Keratinocyte (primary cell): ENCODE measurements at regions not wholly inside any gene's neighbourhood (a gene's known extent, or its start where the extent isn't known, plus 50 kb on each side); places are given as distances from the start of the nearest gene placed in this dataset.

Source experiments
- DNase-seq: peaks from one replicate; pipeline ENCODE4 v3.0.0-alpha.2; 2011; ENCODE audit warnings: low read depth, missing footprints, low spot score
- FAIRE-seq: peaks from 2 replicates; lab custom pipeline; 2011; peaks lifted over from hg19 to GRCh38; lab: Jason Lieb, UNC
- H2AFZ ChIP-seq: 2 replicates; pipeline ENCODE4 v1.6.0; 2012; ENCODE audit warnings: low read length, control low read depth, inconsistent platforms; ENCODE audit not compliant: control insufficient read depth
- H3K27ac ChIP-seq: 2 replicates; pipeline ENCODE4 v1.5.1; 2011; ENCODE audit warnings: low read length; ENCODE audit not compliant: control insufficient read depth, insufficient read depth
- H3K27me3 ChIP-seq: 3 replicates; pipeline ENCODE4 v1.6.0; 2011; ENCODE audit warnings: low read length; ENCODE audit not compliant: control insufficient read depth, insufficient read depth; ENCODE audit errors: extremely low read depth
- H3K36me3 ChIP-seq, 2 experiments: 2 replicates in 1 of 2; 3 replicates in 1 of 2; pipeline ENCODE4 v1.5.1; 2011; ENCODE audit warnings: low read length in 2 of 2, mild to moderate bottlenecking in 1 of 2; ENCODE audit not compliant: control insufficient read depth in 2 of 2, insufficient read depth in 2 of 2; ENCODE audit errors: extremely low read depth in 1 of 2
- H3K4me1 ChIP-seq: 3 replicates; pipeline ENCODE4 v1.5.1; 2011; ENCODE audit warnings: low read length; ENCODE audit not compliant: control insufficient read depth, insufficient read depth; ENCODE audit errors: extremely low read depth
- H3K4me2 ChIP-seq: 3 replicates; pipeline ENCODE4 v1.6.0; 2011; ENCODE audit warnings: low read depth, low read length; ENCODE audit not compliant: control insufficient read depth, insufficient read depth; ENCODE audit errors: extremely low read depth
- H3K4me3 ChIP-seq, 3 experiments: fragments of 200-600 bp in 1 of 3; sonication (generic) in 1 of 3; 2 replicates in 2 of 3; 3 replicates in 1 of 3; pipeline ENCODE4 v1.5.1; 2011 to 2016; ENCODE audit warnings: low read length in 3 of 3, mild to moderate bottlenecking in 3 of 3, control low read depth in 2 of 3, inconsistent platforms in 1 of 3, low read depth in 1 of 3, mixed read lengths in 1 of 3, mixed run types in 1 of 3, moderate library complexity in 1 of 3; ENCODE audit not compliant: control insufficient read depth in 2 of 3, insufficient read depth in 2 of 3; ENCODE audit errors: extremely low read depth in 1 of 3
- H3K79me2 ChIP-seq: 2 replicates; pipeline ENCODE4 v1.6.0; 2012; ENCODE audit warnings: low read length; ENCODE audit not compliant: control insufficient read depth, insufficient read depth
- H3K9ac ChIP-seq: 3 replicates; pipeline ENCODE4 v1.6.0; 2011; ENCODE audit warnings: low read length; ENCODE audit not compliant: control insufficient read depth, insufficient read depth; ENCODE audit errors: extremely low read depth
- H3K9me1 ChIP-seq: 3 replicates; pipeline ENCODE4 v1.6.0; 2011; ENCODE audit warnings: low read length; ENCODE audit not compliant: control insufficient read depth, insufficient read depth; ENCODE audit errors: extremely low read depth
- H3K9me3 ChIP-seq: 2 replicates; pipeline ENCODE4 v1.5.1; 2012; ENCODE audit warnings: low read depth, low read length; ENCODE audit not compliant: control insufficient read depth
- H4K20me1 ChIP-seq: 3 replicates; pipeline ENCODE4 v1.6.0; 2011; ENCODE audit warnings: low read length; ENCODE audit not compliant: control insufficient read depth, insufficient read depth; ENCODE audit errors: extremely low read depth
- EZH2 ChIP-seq: IDR thresholded peaks from one replicate; pipeline ENCODE4 v1.6.1; 2012; ENCODE audit warnings: inconsistent platforms, mild to moderate bottlenecking, low read length, moderate library complexity
- dilution Hi-C: fragments of 300-500 bp; cut with MboI; formaldehyde crosslinking; loops from one replicate; pipeline ENCODE4 v1.7.0; 2020; ENCODE audit warnings: low sequenced_read_pairs; ENCODE audit not compliant: extremely low pct_ligation_motif_present
- TF ChIP-seq, protein P1 (sequence below), 3 experiments: IDR thresholded peaks in 1 of 3; conservative IDR thresholded peaks in 1 of 3; optimal IDR thresholded peaks in 1 of 3; 2 replicates in 2 of 3; 3 replicates in 1 of 3; pipeline versions ENCODE3 to v1.5.1; 2011; ENCODE audit warnings: low read length in 3 of 3, mild to moderate bottlenecking in 3 of 3, moderate library complexity in 2 of 3, control low read depth in 1 of 3, inconsistent platforms in 1 of 3; ENCODE audit not compliant: insufficient read depth in 2 of 3; ENCODE audit errors: extremely low read depth in 1 of 3

GRCh38 chr1:241447031-241447644 lies 72.4 kb downstream of the FH start:
- Histone ChIP-seq H3K9me1 (no peaks in the 10 kb centered on the region), H4K20me1 (no peaks in the 10 kb centered on the region), H3K36me3 (no peaks in the 10 kb centered on the region), H3K4me2 (no peak overlapping the region), H3K9ac (no peak overlapping the region), H3K4me3 (no peak overlapping the region), H3K27me3 (no peaks in the 10 kb centered on the region), H3K4me1 (no peaks in the 10 kb centered on the region), H3K79me2 (no peaks in the 10 kb centered on the region), H3K27ac (no peak overlapping the region), H3K9me3 (no peaks in the 10 kb centered on the region), H2AFZ (no peak overlapping the region)
- no peak for TF ChIP-seq EZH2
- TF ChIP-seq, protein P1, sequence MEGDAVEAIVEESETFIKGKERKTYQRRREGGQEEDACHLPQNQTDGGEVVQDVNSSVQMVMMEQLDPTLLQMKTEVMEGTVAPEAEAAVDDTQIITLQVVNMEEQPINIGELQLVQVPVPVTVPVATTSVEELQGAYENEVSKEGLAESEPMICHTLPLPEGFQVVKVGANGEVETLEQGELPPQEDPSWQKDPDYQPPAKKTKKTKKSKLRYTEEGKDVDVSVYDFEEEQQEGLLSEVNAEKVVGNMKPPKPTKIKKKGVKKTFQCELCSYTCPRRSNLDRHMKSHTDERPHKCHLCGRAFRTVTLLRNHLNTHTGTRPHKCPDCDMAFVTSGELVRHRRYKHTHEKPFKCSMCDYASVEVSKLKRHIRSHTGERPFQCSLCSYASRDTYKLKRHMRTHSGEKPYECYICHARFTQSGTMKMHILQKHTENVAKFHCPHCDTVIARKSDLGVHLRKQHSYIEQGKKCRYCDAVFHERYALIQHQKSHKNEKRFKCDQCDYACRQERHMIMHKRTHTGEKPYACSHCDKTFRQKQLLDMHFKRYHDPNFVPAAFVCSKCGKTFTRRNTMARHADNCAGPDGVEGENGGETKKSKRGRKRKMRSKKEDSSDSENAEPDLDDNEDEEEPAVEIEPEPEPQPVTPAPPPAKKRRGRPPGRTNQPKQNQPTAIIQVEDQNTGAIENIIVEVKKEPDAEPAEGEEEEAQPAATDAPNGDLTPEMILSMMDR (optimal IDR thresholded peaks at IDR 0.05 in 1 of 3, IDR thresholded peaks at IDR 0.05 in 1 of 3, conservative IDR thresholded peaks at IDR 0.05 in 1 of 3; ENCODE audit: extremely low read depth in 1 of 3, insufficient read depth in 2 of 3, low read length in 3 of 3), result no peak
- FAIRE-seq (no peak), DNase-seq (no peak)
- dilution Hi-C loops, result no loop called here

GRCh38 chr1:241444836-241445235 lies 74.7 kb downstream of the FH start:
- TF ChIP-seq, protein P1 (optimal IDR thresholded peaks at IDR 0.05 in 1 of 3, IDR thresholded peaks at IDR 0.05 in 1 of 3, conservative IDR thresholded peaks at IDR 0.05 in 1 of 3; ENCODE audit: extremely low read depth in 1 of 3, insufficient read depth in 2 of 3, low read length in 3 of 3), result no peak
- TF ChIP-seq EZH2, result no peak
- FAIRE-seq, result no peak
- dilution Hi-C loops, result no loop called here

More at GRCh38 chr1:241444836-241445235, 74.7 kb downstream of the FH start:
- H3K27me3 ChIP-seq, result no peaks in the 10 kb centered on the region
- no peak overlapping the region for H3K4me3 ChIP-seq
- no peaks in the 10 kb centered on the region for H3K79me2 ChIP-seq
- H3K27ac ChIP-seq, result no peak overlapping the region
- H3K9me1 ChIP-seq, result no peaks in the 10 kb centered on the region
- no peak overlapping the region for H3K9ac ChIP-seq
- H3K9me3 ChIP-seq, result no peaks in the 10 kb centered on the region
- no peak overlapping the region for H3K4me2 ChIP-seq
- no peak overlapping the region for H2AFZ ChIP-seq
- no peaks in the 10 kb centered on the region for H3K36me3 ChIP-seq
- no peaks in the 10 kb centered on the region for H4K20me1 ChIP-seq
- H3K4me1 ChIP-seq, result no peaks in the 10 kb centered on the region
- DNase-seq, result no peak
